WERI-Rb-1 (cell line): ENCODE measurements at regions not wholly inside any gene's neighbourhood (a gene's known extent, or its start where the extent isn't known, plus 50 kb on each side); places are given as distances from the start of the nearest gene placed in this dataset.

Experiments
- DNase-seq: peaks from one replicate; pipeline ENCODE4 v3.0.0-alpha.2; 2020
- H3K27ac ChIP-seq: fragments of 250-450 bp; sonication (Bioruptor Pico); 2 replicates; pipeline ENCODE4 v1.5.1; 2020; ENCODE audit warnings: mild to moderate bottlenecking, moderate library complexity
- H3K27me3 ChIP-seq: fragments of 250-450 bp; sonication (Bioruptor Pico); 2 replicates; pipeline ENCODE4 v1.5.1; 2021; ENCODE audit warnings: mild to moderate bottlenecking, low read depth, moderate library complexity; ENCODE audit not compliant: insufficient read depth, severe bottlenecking
- H3K36me3 ChIP-seq: fragments of 250-450 bp; sonication (Bioruptor Pico); 2 replicates; pipeline ENCODE4 v1.5.1; 2020; ENCODE audit warnings: mild to moderate bottlenecking, moderate library complexity
- H3K4me3 ChIP-seq: 2 replicates; pipeline ENCODE4 v1.5.1; 2011; ENCODE audit warnings: low read depth, mild to moderate bottlenecking, control low read depth, low read length
- H3K9me3 ChIP-seq: fragments of 250-450 bp; sonication (Bioruptor Pico); 2 replicates; pipeline ENCODE4 v1.5.1; 2021; ENCODE audit warnings: mild to moderate bottlenecking, moderate library complexity; ENCODE audit not compliant: severe bottlenecking
- TF ChIP-seq, protein P1 (sequence below): IDR thresholded peaks from 2 replicates; pipeline ENCODE4 v1.5.1; 2011; ENCODE audit warnings: low read depth, mild to moderate bottlenecking, control low read depth, inconsistent platforms, low read length

DNA sequence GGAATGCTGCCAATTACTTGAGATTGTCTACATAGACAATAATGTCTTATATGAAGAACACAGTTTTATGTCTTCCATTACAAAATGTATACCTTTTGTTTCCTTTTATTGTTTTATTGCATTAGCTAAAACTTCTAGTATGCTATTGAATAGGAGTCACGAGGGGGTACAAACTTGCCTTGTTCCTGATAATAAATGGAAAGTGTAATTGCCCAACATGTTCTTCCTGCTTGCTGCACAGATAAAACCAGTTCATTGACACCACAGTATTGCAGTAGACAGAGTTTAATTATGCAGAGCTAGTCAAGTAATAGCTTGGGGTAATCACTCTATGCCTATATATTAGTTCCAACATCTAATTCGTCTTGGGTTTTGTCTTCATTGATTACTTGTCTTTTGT is 1276.2 kb upstream of the NRXN1 start:
- H3K36me3 ChIP-seq, result no peaks in the 10 kb centered on the region
- DNase-seq, result no peak
- no peaks in the 10 kb centered on the region for H3K9me3 ChIP-seq
- H3K27me3 ChIP-seq, result no peaks in the 10 kb centered on the region
- TF ChIP-seq, protein P1, sequence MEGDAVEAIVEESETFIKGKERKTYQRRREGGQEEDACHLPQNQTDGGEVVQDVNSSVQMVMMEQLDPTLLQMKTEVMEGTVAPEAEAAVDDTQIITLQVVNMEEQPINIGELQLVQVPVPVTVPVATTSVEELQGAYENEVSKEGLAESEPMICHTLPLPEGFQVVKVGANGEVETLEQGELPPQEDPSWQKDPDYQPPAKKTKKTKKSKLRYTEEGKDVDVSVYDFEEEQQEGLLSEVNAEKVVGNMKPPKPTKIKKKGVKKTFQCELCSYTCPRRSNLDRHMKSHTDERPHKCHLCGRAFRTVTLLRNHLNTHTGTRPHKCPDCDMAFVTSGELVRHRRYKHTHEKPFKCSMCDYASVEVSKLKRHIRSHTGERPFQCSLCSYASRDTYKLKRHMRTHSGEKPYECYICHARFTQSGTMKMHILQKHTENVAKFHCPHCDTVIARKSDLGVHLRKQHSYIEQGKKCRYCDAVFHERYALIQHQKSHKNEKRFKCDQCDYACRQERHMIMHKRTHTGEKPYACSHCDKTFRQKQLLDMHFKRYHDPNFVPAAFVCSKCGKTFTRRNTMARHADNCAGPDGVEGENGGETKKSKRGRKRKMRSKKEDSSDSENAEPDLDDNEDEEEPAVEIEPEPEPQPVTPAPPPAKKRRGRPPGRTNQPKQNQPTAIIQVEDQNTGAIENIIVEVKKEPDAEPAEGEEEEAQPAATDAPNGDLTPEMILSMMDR, result no peak
- no peak overlapping the region for H3K4me3 ChIP-seq
- no peak overlapping the region for H3K27ac ChIP-seq

GRCh38 chr2:52294628-52295027 is 1262.7 kb upstream of the NRXN1 start:
- no peak overlapping the region for H3K4me3 ChIP-seq
- no peaks in the 10 kb centered on the region for H3K9me3 ChIP-seq
- TF ChIP-seq, protein P1, result no peak
- H3K36me3 ChIP-seq, result no peaks in the 10 kb centered on the region
- H3K27me3 ChIP-seq, result no peaks in the 10 kb centered on the region
- DNase-seq, result no peak
- H3K27ac ChIP-seq, result no peak overlapping the region

DNA sequence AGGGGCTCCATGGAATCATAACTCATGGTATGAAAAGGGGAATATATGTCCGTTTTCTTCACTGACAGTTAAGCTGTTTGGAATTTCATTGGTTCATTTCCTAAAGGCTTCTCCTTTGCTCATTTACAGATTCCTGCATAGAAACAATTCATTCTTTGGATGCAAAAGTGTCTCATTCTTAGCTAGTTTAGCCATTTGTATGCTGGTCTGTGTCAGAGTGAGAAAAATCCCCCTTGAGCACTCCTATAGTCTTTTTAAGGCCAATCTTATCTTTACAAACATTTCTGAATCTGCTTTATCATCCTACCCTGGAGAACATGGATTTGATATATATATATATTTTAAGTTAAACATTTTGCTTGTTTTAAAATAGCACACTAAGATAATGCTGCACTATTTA is 1260.9 kb upstream of the NRXN1 start:
- Histone ChIP-seq H3K4me3 (no peak overlapping the region), H3K9me3 (no peaks in the 10 kb centered on the region), H3K27ac (no peak overlapping the region), H3K27me3 (no peaks in the 10 kb centered on the region), H3K36me3 (no peaks in the 10 kb centered on the region)
- TF ChIP-seq, protein P1, result no peak
- no peak for DNase-seq

DNA sequence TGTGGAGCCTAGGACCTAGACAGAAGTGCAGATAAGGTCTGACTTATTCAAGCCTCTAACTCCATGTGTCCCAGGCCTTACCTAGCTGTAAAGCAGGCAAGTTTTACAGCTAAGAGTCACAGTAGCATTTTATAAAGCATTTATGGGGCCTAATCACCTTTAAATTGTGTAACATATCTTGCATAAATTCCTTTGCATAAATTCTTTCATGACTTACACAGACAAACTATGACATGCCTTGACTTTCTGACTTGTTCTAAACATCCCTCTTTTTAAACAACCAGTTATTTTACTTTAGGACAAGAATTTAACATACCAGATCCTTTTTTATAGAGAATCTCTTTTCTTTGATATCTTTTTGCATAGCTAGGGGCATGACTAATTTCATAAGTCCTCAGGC is 1257.8 kb upstream of the NRXN1 start:
- Histone ChIP-seq H3K27ac (no peak overlapping the region), H3K27me3 (no peaks in the 10 kb centered on the region), H3K36me3 (no peaks in the 10 kb centered on the region), H3K9me3 (no peaks in the 10 kb centered on the region), H3K4me3 (no peak overlapping the region)
- DNase-seq, result no peak
- TF ChIP-seq, protein P1, result no peak

GRCh38 chr2:52288596-52288995 is 1256.7 kb upstream of the NRXN1 start:
- Histone ChIP-seq H3K27me3 (no peaks in the 10 kb centered on the region), H3K27ac (no peak overlapping the region), H3K36me3 (no peaks in the 10 kb centered on the region), H3K9me3 (no peaks in the 10 kb centered on the region), H3K4me3 (no peak overlapping the region)
- no peak for DNase-seq
- TF ChIP-seq, protein P1, result no peak

GRCh38 chr2:52269696-52270485 is 1238.0 kb upstream of the NRXN1 start:
- no peak for DNase-seq
- H3K27ac ChIP-seq, result no peak overlapping the region
- TF ChIP-seq, protein P1, result no peak

More at GRCh38 chr2:52269696-52270485, 1238.0 kb upstream of the NRXN1 start:
- no peaks in the 10 kb centered on the region for H3K36me3 ChIP-seq
- no peak overlapping the region for H3K4me3 ChIP-seq
- H3K27me3 ChIP-seq, result no peaks in the 10 kb centered on the region
- no peaks in the 10 kb centered on the region for H3K9me3 ChIP-seq
